OCI-LY3 (cell line): ENCODE measurements at regions not wholly inside any gene's neighbourhood (a gene's known extent, or its start where the extent isn't known, plus 50 kb on each side); places are given as distances from the start of the nearest gene placed in this dataset.

Source experiments
- EZH2phosphoT487 ChIP-seq: fragments of 200-600 bp; shearing (Covaris generic); IDR thresholded peaks from 2 replicates; pipeline ENCODE4 v1.6.1; 2018; ENCODE audit warnings: antibody characterized with exemption, mixed run types, low read depth
- TF ChIP-seq, protein P1 (sequence below): fragments of 200-600, 300-600 bp; sonication (generic); IDR thresholded peaks from 2 replicates; pipeline ENCODE4 v1.5.1; 2014; ENCODE audit warnings: antibody characterized with exemption, low read length, low read depth

DNA sequence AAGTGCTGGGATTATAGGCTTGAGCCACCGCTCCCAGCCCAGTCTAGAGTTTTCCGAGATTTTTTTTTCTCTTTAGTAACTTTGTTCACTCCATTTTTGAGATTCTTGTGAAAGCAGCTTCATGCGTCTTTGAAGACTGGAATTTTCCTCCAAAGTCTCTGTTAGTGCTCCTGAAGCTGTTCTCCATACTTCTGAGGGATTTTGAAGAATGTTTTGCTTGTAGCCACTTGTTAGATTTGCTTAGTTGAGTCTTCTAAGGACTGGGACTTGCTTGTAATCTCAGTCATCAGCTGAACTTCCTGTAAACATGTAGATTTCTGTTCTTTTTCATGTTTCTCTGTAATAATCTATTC lies 234.3 kb downstream of the MYCN start:
- TF ChIP-seq, protein P1, sequence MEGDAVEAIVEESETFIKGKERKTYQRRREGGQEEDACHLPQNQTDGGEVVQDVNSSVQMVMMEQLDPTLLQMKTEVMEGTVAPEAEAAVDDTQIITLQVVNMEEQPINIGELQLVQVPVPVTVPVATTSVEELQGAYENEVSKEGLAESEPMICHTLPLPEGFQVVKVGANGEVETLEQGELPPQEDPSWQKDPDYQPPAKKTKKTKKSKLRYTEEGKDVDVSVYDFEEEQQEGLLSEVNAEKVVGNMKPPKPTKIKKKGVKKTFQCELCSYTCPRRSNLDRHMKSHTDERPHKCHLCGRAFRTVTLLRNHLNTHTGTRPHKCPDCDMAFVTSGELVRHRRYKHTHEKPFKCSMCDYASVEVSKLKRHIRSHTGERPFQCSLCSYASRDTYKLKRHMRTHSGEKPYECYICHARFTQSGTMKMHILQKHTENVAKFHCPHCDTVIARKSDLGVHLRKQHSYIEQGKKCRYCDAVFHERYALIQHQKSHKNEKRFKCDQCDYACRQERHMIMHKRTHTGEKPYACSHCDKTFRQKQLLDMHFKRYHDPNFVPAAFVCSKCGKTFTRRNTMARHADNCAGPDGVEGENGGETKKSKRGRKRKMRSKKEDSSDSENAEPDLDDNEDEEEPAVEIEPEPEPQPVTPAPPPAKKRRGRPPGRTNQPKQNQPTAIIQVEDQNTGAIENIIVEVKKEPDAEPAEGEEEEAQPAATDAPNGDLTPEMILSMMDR = no peak
- TF ChIP-seq EZH2phosphoT487 = no peak
